ENCODE measurements at regions not wholly inside any gene's neighbourhood (a gene's known extent, or its start where the extent isn't known, plus 50 kb on each side); places are given as distances from the start of the nearest gene placed in this dataset.

- Mint-ChIP-seq H3K4me1 (no peaks in the 10 kb centered on the region), H3K27me3 (ENCODE audit: low read depth) (no peaks in the 10 kb centered on the region), H3K4me3 (no peak overlapping the region), H3K27ac (ENCODE audit: unreplicated experiment) (peak overlapping the region; percentile 92), H3K36me3 (ENCODE audit: low read depth) (no peaks in the 10 kb centered on the region), H3K9me3 (peaks cover 2% of the 10 kb centered on the region)
- TF ChIP-seq CTCF (conservative IDR thresholded peaks at IDR 0.05): no peak
- no peak for DNase-seq (ENCODE audit: low read depth, low spot score)
Observed at GRCh38 chr6:2388554-2389324, 143.3 kb upstream of the GMDS start.

- H3K36me3 Mint-ChIP-seq (ENCODE audit: low read depth): no peaks in the 10 kb centered on the region
- DNase-seq (ENCODE audit: low read depth, low spot score): no peak
- no peaks in the 10 kb centered on the region for H3K27me3 Mint-ChIP-seq (ENCODE audit: low read depth)
- no peak for TF ChIP-seq CTCF (conservative IDR thresholded peaks at IDR 0.05)
- no peaks in the 10 kb centered on the region for H3K4me1 Mint-ChIP-seq
- H3K9me3 Mint-ChIP-seq: peaks cover 2% of the 10 kb centered on the region
- no peak overlapping the region for H3K4me3 Mint-ChIP-seq
- no peak overlapping the region for H3K27ac Mint-ChIP-seq (ENCODE audit: unreplicated experiment)
Observed at GRCh38 chr6:2387445-2387844, 142.0 kb upstream of the GMDS start.

- no peaks in the 10 kb centered on the region for H3K36me3 Mint-ChIP-seq (ENCODE audit: low read depth)
- peaks cover 2% of the 10 kb centered on the region for H3K9me3 Mint-ChIP-seq
- no peak for TF ChIP-seq CTCF (conservative IDR thresholded peaks at IDR 0.05)
- H3K4me1 Mint-ChIP-seq: no peaks in the 10 kb centered on the region
- DNase-seq (ENCODE audit: low read depth, low spot score): no peak
- no peaks in the 10 kb centered on the region for H3K27me3 Mint-ChIP-seq (ENCODE audit: low read depth)
- no peak overlapping the region for H3K27ac Mint-ChIP-seq (ENCODE audit: unreplicated experiment)
- no peak overlapping the region for H3K4me3 Mint-ChIP-seq
Observed at GRCh38 chr6:2385471-2385983, 140.1 kb upstream of the GMDS start.

- no peak overlapping the region for H3K27ac Mint-ChIP-seq (ENCODE audit: unreplicated experiment)
- no peaks in the 10 kb centered on the region for H3K36me3 Mint-ChIP-seq (ENCODE audit: low read depth)
- no peak for TF ChIP-seq CTCF (conservative IDR thresholded peaks at IDR 0.05)
- peaks cover 2% of the 10 kb centered on the region for H3K9me3 Mint-ChIP-seq
- H3K27me3 Mint-ChIP-seq (ENCODE audit: low read depth): no peaks in the 10 kb centered on the region
- no peaks in the 10 kb centered on the region for H3K4me1 Mint-ChIP-seq
- no peak for DNase-seq (ENCODE audit: low read depth, low spot score)
- no peak overlapping the region for H3K4me3 Mint-ChIP-seq
Observed at GRCh38 chr6:2384528-2384927, 139.1 kb upstream of the GMDS start.

- H3K4me3 Mint-ChIP-seq: no peak overlapping the region
- H3K27me3 Mint-ChIP-seq (ENCODE audit: low read depth): no peaks in the 10 kb centered on the region
- no peaks in the 10 kb centered on the region for H3K4me1 Mint-ChIP-seq
- DNase-seq (ENCODE audit: low read depth, low spot score): no peak
- H3K27ac Mint-ChIP-seq (ENCODE audit: unreplicated experiment): no peak overlapping the region
- no peak for TF ChIP-seq CTCF (conservative IDR thresholded peaks at IDR 0.05)
- H3K36me3 Mint-ChIP-seq (ENCODE audit: low read depth): no peaks in the 10 kb centered on the region
- H3K9me3 Mint-ChIP-seq: peaks cover 2% of the 10 kb centered on the region
Observed at GRCh38 chr6:2381872-2382661, 136.7 kb upstream of the GMDS start.

Data from neural crest cell (in vitro differentiated cells).